PFSK-1 (cell line): ENCODE measurements at regions not wholly inside any gene's neighbourhood (a gene's known extent, or its start where the extent isn't known, plus 50 kb on each side); places are given as distances from the start of the nearest gene placed in this dataset.

Experiments
- POLR2AphosphoS5 ChIP-seq: IDR thresholded peaks from 2 replicates; pipeline ENCODE4 v1.6.1; 2012; ENCODE audit warnings: low read depth, mild to moderate bottlenecking, control low read depth, low read length, moderate library complexity
- SIN3A ChIP-seq: IDR thresholded peaks from 2 replicates; pipeline ENCODE4 v1.6.1; 2012; ENCODE audit warnings: mild to moderate bottlenecking, low read length, moderate library complexity, borderline replicate concordance; ENCODE audit not compliant: insufficient read depth
- TAF1 ChIP-seq: IDR thresholded peaks from 2 replicates; pipeline ENCODE4 v1.6.1; 2012; ENCODE audit warnings: low read length, control low read depth, borderline replicate concordance; ENCODE audit not compliant: insufficient read depth
- TF ChIP-seq, protein P1 (sequence below), 2 experiments: IDR thresholded peaks; 2 replicates each; pipeline versions ENCODE4 v1.6.1 to v1.8.0; 2011 to 2012; ENCODE audit warnings: low read depth in 2 of 2, low read length in 2 of 2, control low read depth in 1 of 2, inconsistent platforms in 1 of 2, mild to moderate bottlenecking in 1 of 2, moderate library complexity in 1 of 2; ENCODE audit not compliant: insufficient read depth in 1 of 2

DNA sequence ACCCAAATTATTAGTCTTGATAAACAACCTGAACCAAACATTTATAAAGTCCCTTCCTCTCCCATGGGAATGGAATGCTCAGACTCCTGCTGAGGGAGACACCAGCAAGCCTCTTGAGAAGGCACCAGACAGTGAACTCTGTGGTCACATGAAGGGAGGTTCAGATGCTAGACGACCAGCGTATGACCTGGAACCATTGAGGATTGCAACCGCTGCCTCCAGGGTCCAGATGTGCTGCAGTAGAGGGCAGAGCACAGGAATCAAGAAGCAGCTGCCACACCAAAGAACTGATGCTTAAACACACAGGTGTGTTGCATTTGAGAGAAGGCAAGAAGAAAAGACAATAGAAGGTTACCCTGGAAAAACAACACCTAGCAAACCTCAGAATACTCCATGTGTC is 592.4 kb downstream of the AACS start:
- no peak for TF ChIP-seq TAF1
- TF ChIP-seq POLR2AphosphoS5: no peak
- TF ChIP-seq, protein P1, sequence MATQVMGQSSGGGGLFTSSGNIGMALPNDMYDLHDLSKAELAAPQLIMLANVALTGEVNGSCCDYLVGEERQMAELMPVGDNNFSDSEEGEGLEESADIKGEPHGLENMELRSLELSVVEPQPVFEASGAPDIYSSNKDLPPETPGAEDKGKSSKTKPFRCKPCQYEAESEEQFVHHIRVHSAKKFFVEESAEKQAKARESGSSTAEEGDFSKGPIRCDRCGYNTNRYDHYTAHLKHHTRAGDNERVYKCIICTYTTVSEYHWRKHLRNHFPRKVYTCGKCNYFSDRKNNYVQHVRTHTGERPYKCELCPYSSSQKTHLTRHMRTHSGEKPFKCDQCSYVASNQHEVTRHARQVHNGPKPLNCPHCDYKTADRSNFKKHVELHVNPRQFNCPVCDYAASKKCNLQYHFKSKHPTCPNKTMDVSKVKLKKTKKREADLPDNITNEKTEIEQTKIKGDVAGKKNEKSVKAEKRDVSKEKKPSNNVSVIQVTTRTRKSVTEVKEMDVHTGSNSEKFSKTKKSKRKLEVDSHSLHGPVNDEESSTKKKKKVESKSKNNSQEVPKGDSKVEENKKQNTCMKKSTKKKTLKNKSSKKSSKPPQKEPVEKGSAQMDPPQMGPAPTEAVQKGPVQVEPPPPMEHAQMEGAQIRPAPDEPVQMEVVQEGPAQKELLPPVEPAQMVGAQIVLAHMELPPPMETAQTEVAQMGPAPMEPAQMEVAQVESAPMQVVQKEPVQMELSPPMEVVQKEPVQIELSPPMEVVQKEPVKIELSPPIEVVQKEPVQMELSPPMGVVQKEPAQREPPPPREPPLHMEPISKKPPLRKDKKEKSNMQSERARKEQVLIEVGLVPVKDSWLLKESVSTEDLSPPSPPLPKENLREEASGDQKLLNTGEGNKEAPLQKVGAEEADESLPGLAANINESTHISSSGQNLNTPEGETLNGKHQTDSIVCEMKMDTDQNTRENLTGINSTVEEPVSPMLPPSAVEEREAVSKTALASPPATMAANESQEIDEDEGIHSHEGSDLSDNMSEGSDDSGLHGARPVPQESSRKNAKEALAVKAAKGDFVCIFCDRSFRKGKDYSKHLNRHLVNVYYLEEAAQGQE (IDR thresholded peaks at IDR 0.05; ENCODE audit: insufficient read depth in 1 of 2, low read depth in 2 of 2, low read length in 2 of 2): no peak
- no peak for TF ChIP-seq SIN3A
